Epithelial cell of proximal tubule (primary cell): ENCODE measurements at regions not wholly inside any gene's neighbourhood (a gene's known extent, or its start where the extent isn't known, plus 50 kb on each side); places are given as distances from the start of the nearest gene placed in this dataset.

Experiments used
- DNase-seq: peaks from one replicate; pipeline ENCODE4 v3.0.0-alpha.2; 2011; ENCODE audit warnings: low read depth
- H3K4me3 ChIP-seq: 2 replicates; pipeline ENCODE4 v1.5.1; 2011; ENCODE audit warnings: low read depth, mild to moderate bottlenecking, low read length
- CTCF ChIP-seq: conservative IDR thresholded peaks from 2 replicates; pipeline ENCODE4 v1.5.1; 2012; ENCODE audit warnings: low read depth, mild to moderate bottlenecking, low read length

- peak; percentile 47 for DNase-seq
- TF ChIP-seq CTCF = no peak
- peak overlapping the region; percentile 30 for H3K4me3 ChIP-seq
These were observed 98.2 kb upstream of the TJP1 start for GRCh38 chr15:29920515-29920914.

- no peak for DNase-seq
- TF ChIP-seq CTCF = no peak
- no peak overlapping the region for H3K4me3 ChIP-seq
These were observed 97.2 kb upstream of the TJP1 start for GRCh38 chr15:29919380-29919881.

GRCh38 chr15:29917600-29918597 lies 95.6 kb upstream of the TJP1 start:
- no peak overlapping the region for H3K4me3 ChIP-seq
- DNase-seq = no peak
- no peak for TF ChIP-seq CTCF

- TF ChIP-seq CTCF = no peak
- DNase-seq = no peak
- no peak overlapping the region for H3K4me3 ChIP-seq
These were observed 92.3 kb upstream of the TJP1 start for GRCh38 chr15:29914511-29914926.

- DNase-seq = no peak
- no peak overlapping the region for H3K4me3 ChIP-seq
- TF ChIP-seq CTCF = no peak
These were observed 91.4 kb upstream of the TJP1 start for GRCh38 chr15:29913528-29914135.

GRCh38 chr15:29911705-29912104 lies 89.4 kb upstream of the TJP1 start:
- no peak overlapping the region for H3K4me3 ChIP-seq
- no peak for TF ChIP-seq CTCF

More at GRCh38 chr15:29911705-29912104, 89.4 kb upstream of the TJP1 start:
- DNase-seq = no peak
